Kidney epithelial cell (primary cell): ENCODE measurements at regions not wholly inside any gene's neighbourhood (a gene's known extent, or its start where the extent isn't known, plus 50 kb on each side); places are given as distances from the start of the nearest gene placed in this dataset.

ENCODE experiments used
- DNase-seq: peaks from one replicate; pipeline ENCODE4 v3.0.0-alpha.2; 2010; ENCODE audit warnings: low read depth
- H3K27me3 ChIP-seq: 2 replicates; pipeline ENCODE4 v1.6.0; 2011; ENCODE audit warnings: low read length; ENCODE audit not compliant: control insufficient read depth, insufficient read depth
- H3K36me3 ChIP-seq: 2 replicates; pipeline ENCODE4 v1.5.1; 2011; ENCODE audit warnings: low read length; ENCODE audit not compliant: control insufficient read depth, insufficient read depth
- H3K4me3 ChIP-seq: 2 replicates; pipeline ENCODE4 v1.5.1; 2011; ENCODE audit warnings: low read depth, mild to moderate bottlenecking, control low read depth, low read length
- CTCF ChIP-seq: IDR thresholded peaks from 2 replicates; pipeline ENCODE4 v1.5.1; 2011; ENCODE audit warnings: mild to moderate bottlenecking, moderate library complexity, low read length, control low read depth, inconsistent platforms; ENCODE audit not compliant: insufficient read depth, poor library complexity, severe bottlenecking

GRCh38 chr4:41322617-41323016 lies 65.9 kb downstream of the UCHL1 start:
- Histone ChIP-seq H3K27me3 (no peaks in the 10 kb centered on the region), H3K36me3 (no peaks in the 10 kb centered on the region), H3K4me3 (no peak overlapping the region)
- no peak for DNase-seq
- TF ChIP-seq CTCF, result no peak

- Histone ChIP-seq H3K36me3 (no peaks in the 10 kb centered on the region), H3K4me3 (no peak overlapping the region), H3K27me3 (no peaks in the 10 kb centered on the region)
- no peak for TF ChIP-seq CTCF
- no peak for DNase-seq
Observed at GRCh38 chr4:41323179-41323578, 66.5 kb downstream of the UCHL1 start.

- Histone ChIP-seq H3K36me3 (no peaks in the 10 kb centered on the region), H3K27me3 (no peaks in the 10 kb centered on the region), H3K4me3 (no peak overlapping the region)
- TF ChIP-seq CTCF, result no peak
- peak; percentile 31 for DNase-seq
Observed at GRCh38 chr4:41323706-41324105, 67.0 kb downstream of the UCHL1 start.

GRCh38 chr4:41324861-41325260 lies 68.1 kb downstream of the UCHL1 start:
- TF ChIP-seq CTCF, result no peak
- no peak overlapping the region for H3K4me3 ChIP-seq
- no peaks in the 10 kb centered on the region for H3K27me3 ChIP-seq
- H3K36me3 ChIP-seq, result no peaks in the 10 kb centered on the region
- no peak for DNase-seq

- Histone ChIP-seq H3K27me3 (no peaks in the 10 kb centered on the region), H3K36me3 (no peaks in the 10 kb centered on the region), H3K4me3 (no peak overlapping the region)
- no peak for TF ChIP-seq CTCF
- no peak for DNase-seq
Observed at GRCh38 chr4:41325901-41326300, 69.2 kb downstream of the UCHL1 start.

GRCh38 chr4:41326776-41327175 lies 70.0 kb downstream of the UCHL1 start:
- no peaks in the 10 kb centered on the region for H3K36me3 ChIP-seq
- no peak for DNase-seq
- no peak for TF ChIP-seq CTCF
- no peaks in the 10 kb centered on the region for H3K27me3 ChIP-seq
- no peak overlapping the region for H3K4me3 ChIP-seq
